ENCODE measurements at regions not wholly inside any gene's neighbourhood (a gene's known extent, or its start where the extent isn't known, plus 50 kb on each side); places are given as distances from the start of the nearest gene placed in this dataset.
"Not testable (repeated sequence)": the region's sequence is repeated elsewhere in the genome, so short reads cannot be mapped to it uniquely, and the experiment has no call there.

- no peak for DNase-seq
Observed at GRCh38 chr5:36435516-36435915, 133.8 kb upstream of the RANBP3L start.

GRCh38 chr5:36436306-36436705, 134.6 kb upstream of the RANBP3L start:
- DNase-seq: no peak

- no peak for DNase-seq
Observed at GRCh38 chr5:36438765-36439561, 137.3 kb upstream of the RANBP3L start.

- DNase-seq: no peak
Observed at GRCh38 chr5:36440300-36440699, 138.6 kb upstream of the RANBP3L start.

GRCh38 chr5:36441280-36441679, 139.6 kb upstream of the RANBP3L start:
- DNase-seq: no peak

- DNase-seq: peak; percentile 98
Observed at GRCh38 chr5:36442352-36442751, 140.7 kb upstream of the RANBP3L start.

GRCh38 chr5:36442796-36443195, 141.1 kb upstream of the RANBP3L start:
- DNase-seq: peak; percentile 86

GRCh38 chr5:36443941-36444340, 142.2 kb upstream of the RANBP3L start:
- no peak for DNase-seq

- peak; percentile 80 for DNase-seq
Observed at GRCh38 chr5:36444582-36445418, 143.1 kb upstream of the RANBP3L start.

- no peak for DNase-seq
Observed at GRCh38 chr5:36447776-36448175, 146.1 kb upstream of the RANBP3L start.

GRCh38 chr5:36450229-36451014, 148.7 kb upstream of the RANBP3L start:
- peak; percentile 42 for DNase-seq

- no peak for DNase-seq
Observed at GRCh38 chr5:36452424-36453006, 150.8 kb upstream of the RANBP3L start.

- peak; percentile 97 for DNase-seq
Observed at GRCh38 chr5:36457511-36458270, 148.7 kb upstream of the SLC1A3 start.

- DNase-seq: no peak
Observed at GRCh38 chr5:36458746-36459145, 147.7 kb upstream of the SLC1A3 start.

- DNase-seq: peak; percentile 89
Observed at GRCh38 chr5:36459176-36460135, 146.9 kb upstream of the SLC1A3 start.

GRCh38 chr5:36462295-36463021, 143.9 kb upstream of the SLC1A3 start:
- peak; percentile 26 for DNase-seq

- not testable (repeated sequence) for DNase-seq
Observed at GRCh38 chr5:36475942-36476341, 130.5 kb upstream of the SLC1A3 start.

- no peak for DNase-seq
Observed at GRCh38 chr5:36478646-36479317, 127.6 kb upstream of the SLC1A3 start.

- no peak for DNase-seq
Observed at GRCh38 chr5:36481454-36482120, 124.8 kb upstream of the SLC1A3 start.

Data from NCI-H226 (cell line).